ENCODE measurements at regions not wholly inside any gene's neighbourhood (a gene's known extent, or its start where the extent isn't known, plus 50 kb on each side); places are given as distances from the start of the nearest gene placed in this dataset.

- DNase-seq (ENCODE audit: low read depth, low spot score), result no peak
- intact Hi-C loops (cut with micrococcal nuclease; ENCODE audit: unreplicated experiment), result no loop called here
- H3K27ac ChIP-seq (ENCODE audit: low read length), result no peak overlapping the region
- H3K4me3 ChIP-seq (ENCODE audit: low read depth in 2 of 2, low read length in 2 of 2), result no peak overlapping the region
- H3K36me3 ChIP-seq (ENCODE audit: control insufficient read depth, insufficient read depth, low read length), result no peaks in the 10 kb centered on the region
- TF ChIP-seq, protein P1, sequence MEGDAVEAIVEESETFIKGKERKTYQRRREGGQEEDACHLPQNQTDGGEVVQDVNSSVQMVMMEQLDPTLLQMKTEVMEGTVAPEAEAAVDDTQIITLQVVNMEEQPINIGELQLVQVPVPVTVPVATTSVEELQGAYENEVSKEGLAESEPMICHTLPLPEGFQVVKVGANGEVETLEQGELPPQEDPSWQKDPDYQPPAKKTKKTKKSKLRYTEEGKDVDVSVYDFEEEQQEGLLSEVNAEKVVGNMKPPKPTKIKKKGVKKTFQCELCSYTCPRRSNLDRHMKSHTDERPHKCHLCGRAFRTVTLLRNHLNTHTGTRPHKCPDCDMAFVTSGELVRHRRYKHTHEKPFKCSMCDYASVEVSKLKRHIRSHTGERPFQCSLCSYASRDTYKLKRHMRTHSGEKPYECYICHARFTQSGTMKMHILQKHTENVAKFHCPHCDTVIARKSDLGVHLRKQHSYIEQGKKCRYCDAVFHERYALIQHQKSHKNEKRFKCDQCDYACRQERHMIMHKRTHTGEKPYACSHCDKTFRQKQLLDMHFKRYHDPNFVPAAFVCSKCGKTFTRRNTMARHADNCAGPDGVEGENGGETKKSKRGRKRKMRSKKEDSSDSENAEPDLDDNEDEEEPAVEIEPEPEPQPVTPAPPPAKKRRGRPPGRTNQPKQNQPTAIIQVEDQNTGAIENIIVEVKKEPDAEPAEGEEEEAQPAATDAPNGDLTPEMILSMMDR (IDR thresholded peaks at IDR 0.05), result no peak
- no peak for TF ChIP-seq SIN3A (IDR thresholded peaks at IDR 0.05; ENCODE audit: borderline replicate concordance, insufficient read depth, low read depth, low read length)
- TF ChIP-seq, protein P2, sequence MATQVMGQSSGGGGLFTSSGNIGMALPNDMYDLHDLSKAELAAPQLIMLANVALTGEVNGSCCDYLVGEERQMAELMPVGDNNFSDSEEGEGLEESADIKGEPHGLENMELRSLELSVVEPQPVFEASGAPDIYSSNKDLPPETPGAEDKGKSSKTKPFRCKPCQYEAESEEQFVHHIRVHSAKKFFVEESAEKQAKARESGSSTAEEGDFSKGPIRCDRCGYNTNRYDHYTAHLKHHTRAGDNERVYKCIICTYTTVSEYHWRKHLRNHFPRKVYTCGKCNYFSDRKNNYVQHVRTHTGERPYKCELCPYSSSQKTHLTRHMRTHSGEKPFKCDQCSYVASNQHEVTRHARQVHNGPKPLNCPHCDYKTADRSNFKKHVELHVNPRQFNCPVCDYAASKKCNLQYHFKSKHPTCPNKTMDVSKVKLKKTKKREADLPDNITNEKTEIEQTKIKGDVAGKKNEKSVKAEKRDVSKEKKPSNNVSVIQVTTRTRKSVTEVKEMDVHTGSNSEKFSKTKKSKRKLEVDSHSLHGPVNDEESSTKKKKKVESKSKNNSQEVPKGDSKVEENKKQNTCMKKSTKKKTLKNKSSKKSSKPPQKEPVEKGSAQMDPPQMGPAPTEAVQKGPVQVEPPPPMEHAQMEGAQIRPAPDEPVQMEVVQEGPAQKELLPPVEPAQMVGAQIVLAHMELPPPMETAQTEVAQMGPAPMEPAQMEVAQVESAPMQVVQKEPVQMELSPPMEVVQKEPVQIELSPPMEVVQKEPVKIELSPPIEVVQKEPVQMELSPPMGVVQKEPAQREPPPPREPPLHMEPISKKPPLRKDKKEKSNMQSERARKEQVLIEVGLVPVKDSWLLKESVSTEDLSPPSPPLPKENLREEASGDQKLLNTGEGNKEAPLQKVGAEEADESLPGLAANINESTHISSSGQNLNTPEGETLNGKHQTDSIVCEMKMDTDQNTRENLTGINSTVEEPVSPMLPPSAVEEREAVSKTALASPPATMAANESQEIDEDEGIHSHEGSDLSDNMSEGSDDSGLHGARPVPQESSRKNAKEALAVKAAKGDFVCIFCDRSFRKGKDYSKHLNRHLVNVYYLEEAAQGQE (IDR thresholded peaks at IDR 0.05; ENCODE audit: insufficient read depth in 1 of 2, low read depth in 2 of 2, low read length in 1 of 2), result no peak
- TF ChIP-seq TCF7L2 (IDR thresholded peaks at IDR 0.05; ENCODE audit: low read depth, low read length), result no peak
- TF ChIP-seq POLR2AphosphoS5 (IDR thresholded peaks at IDR 0.05; ENCODE audit: low read depth, low read length), result no peak
- no TSS peak for BruUV-seq (replicated peaks)
- ChIA-PET POLR2A (no interaction called here), CTCF (no interaction called here)
- no peak for ATAC-seq
- no peaks in the 10 kb centered on the region for H3K27me3 ChIP-seq (ENCODE audit: control insufficient read depth, insufficient read depth, low read length)
- no peaks in the 10 kb centered on the region for H3K4me1 ChIP-seq (ENCODE audit: control insufficient read depth, insufficient read depth, low read length)
- H3K9me3 ChIP-seq (ENCODE audit: control insufficient read depth, insufficient read depth, low read depth, low read length), result no peaks in the 10 kb centered on the region
- in situ Hi-C loops (cut with HindIII; ENCODE audit: low pct_unique_long_range_greater_than_20kb, low sequenced_read_pairs), result no loop called here
Observed at GRCh38 chr21:35479529-35479928, 430.4 kb upstream of the RUNX1 start.

GRCh38 chr21:35479065-35479448 is 430.0 kb upstream of the RUNX1 start:
- no peaks in the 10 kb centered on the region for H3K4me1 ChIP-seq (ENCODE audit: control insufficient read depth, insufficient read depth, low read length)
- H3K4me3 ChIP-seq (ENCODE audit: low read depth in 2 of 2, low read length in 2 of 2), result no peak overlapping the region
- ATAC-seq, result no peak
- no TSS peak for BruUV-seq (replicated peaks)
- ChIA-PET CTCF (no interaction called here), POLR2A (no interaction called here)
- TF ChIP-seq, protein P2 (IDR thresholded peaks at IDR 0.05; ENCODE audit: insufficient read depth in 1 of 2, low read depth in 2 of 2, low read length in 1 of 2), result no peak
- TF ChIP-seq TCF7L2 (IDR thresholded peaks at IDR 0.05; ENCODE audit: low read depth, low read length) (no peak), SIN3A (IDR thresholded peaks at IDR 0.05; ENCODE audit: borderline replicate concordance, insufficient read depth, low read depth, low read length) (no peak), POLR2AphosphoS5 (IDR thresholded peaks at IDR 0.05; ENCODE audit: low read depth, low read length) (no peak)
- TF ChIP-seq, protein P1 (IDR thresholded peaks at IDR 0.05), result no peak
- no peak for DNase-seq (ENCODE audit: low read depth, low spot score)
- no peaks in the 10 kb centered on the region for H3K36me3 ChIP-seq (ENCODE audit: control insufficient read depth, insufficient read depth, low read length)
- no peaks in the 10 kb centered on the region for H3K9me3 ChIP-seq (ENCODE audit: control insufficient read depth, insufficient read depth, low read depth, low read length)
- intact Hi-C loops (cut with micrococcal nuclease; ENCODE audit: unreplicated experiment) (no loop called here), in situ Hi-C loops (cut with HindIII; ENCODE audit: low pct_unique_long_range_greater_than_20kb, low sequenced_read_pairs) (no loop called here)
- no peak overlapping the region for H3K27ac ChIP-seq (ENCODE audit: low read length)
- H3K27me3 ChIP-seq (ENCODE audit: control insufficient read depth, insufficient read depth, low read length), result no peaks in the 10 kb centered on the region
